Suprapubic skin (tissue), 4 donors: ENCODE measurements at regions not wholly inside any gene's neighbourhood (a gene's known extent, or its start where the extent isn't known, plus 50 kb on each side); places are given as distances from the start of the nearest gene placed in this dataset.

Experiments
- EP300 ChIP-seq: sonication (generic); formaldehyde crosslinking; IDR thresholded peaks from one replicate; pipeline ENCODE4 v1.6.1; 2017; ENCODE audit warnings: antibody characterized with exemption
- POLR2A ChIP-seq, 2 donors: fragments of 450-650 bp; IDR thresholded peaks; one replicate each; pipeline ENCODE4 v1.6.1; 2017; ENCODE audit warnings: antibody characterized with exemption in 2 of 2, mild to moderate bottlenecking in 2 of 2, moderate library complexity in 2 of 2
- POLR2AphosphoS5 ChIP-seq, 3 donors: sonication (generic); formaldehyde crosslinking; IDR thresholded peaks; one replicate each; pipeline ENCODE4 v1.6.1; 2017; ENCODE audit warnings: antibody characterized with exemption in 3 of 3
- TF ChIP-seq, protein P1 (sequence below), 2 donors: fragments of 200-600 bp in 1 of 2; fragments of 450-650 bp in 1 of 2; sonication (generic) in 1 of 2; IDR thresholded peaks; one replicate each; pipeline ENCODE4 v1.5.1; 2016 to 2019; ENCODE audit warnings: antibody characterized with exemption in 2 of 2, mild to moderate bottlenecking in 1 of 2, moderate library complexity in 1 of 2

DNA sequence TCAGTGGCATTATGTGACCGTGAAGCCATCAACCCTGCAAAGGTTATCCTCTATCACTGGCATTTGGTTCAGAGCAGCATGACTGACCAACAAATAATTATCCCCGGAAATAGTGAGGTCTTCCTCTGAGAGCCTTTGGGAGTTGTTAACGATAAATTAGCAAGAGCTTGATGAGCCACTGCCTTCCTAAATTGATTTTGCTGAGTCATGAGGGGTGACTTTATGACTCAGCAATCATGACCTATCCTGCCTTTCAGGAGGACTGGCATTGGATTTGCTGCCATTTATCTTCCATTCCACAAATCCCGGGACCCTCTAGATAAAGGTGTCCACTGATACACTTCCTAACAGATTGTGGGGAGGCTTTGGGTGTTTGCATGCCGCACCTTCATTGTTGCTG, 80.8 kb upstream of the MTNR1B start:
- TF ChIP-seq, protein P1, sequence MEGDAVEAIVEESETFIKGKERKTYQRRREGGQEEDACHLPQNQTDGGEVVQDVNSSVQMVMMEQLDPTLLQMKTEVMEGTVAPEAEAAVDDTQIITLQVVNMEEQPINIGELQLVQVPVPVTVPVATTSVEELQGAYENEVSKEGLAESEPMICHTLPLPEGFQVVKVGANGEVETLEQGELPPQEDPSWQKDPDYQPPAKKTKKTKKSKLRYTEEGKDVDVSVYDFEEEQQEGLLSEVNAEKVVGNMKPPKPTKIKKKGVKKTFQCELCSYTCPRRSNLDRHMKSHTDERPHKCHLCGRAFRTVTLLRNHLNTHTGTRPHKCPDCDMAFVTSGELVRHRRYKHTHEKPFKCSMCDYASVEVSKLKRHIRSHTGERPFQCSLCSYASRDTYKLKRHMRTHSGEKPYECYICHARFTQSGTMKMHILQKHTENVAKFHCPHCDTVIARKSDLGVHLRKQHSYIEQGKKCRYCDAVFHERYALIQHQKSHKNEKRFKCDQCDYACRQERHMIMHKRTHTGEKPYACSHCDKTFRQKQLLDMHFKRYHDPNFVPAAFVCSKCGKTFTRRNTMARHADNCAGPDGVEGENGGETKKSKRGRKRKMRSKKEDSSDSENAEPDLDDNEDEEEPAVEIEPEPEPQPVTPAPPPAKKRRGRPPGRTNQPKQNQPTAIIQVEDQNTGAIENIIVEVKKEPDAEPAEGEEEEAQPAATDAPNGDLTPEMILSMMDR (IDR thresholded peaks at IDR 0.05), result no peak
- TF ChIP-seq EP300 (no peak), POLR2A (IDR thresholded peaks at IDR 0.05) (no peak), POLR2AphosphoS5 (IDR thresholded peaks at IDR 0.05) (no peak)
